ENCODE measurements at regions not wholly inside any gene's neighbourhood (a gene's known extent, or its start where the extent isn't known, plus 50 kb on each side); places are given as distances from the start of the nearest gene placed in this dataset.

GRCh38 chr13:70505809-70506208 is 397.6 kb upstream of the KLHL1 start:
- no peaks in the 10 kb centered on the region for H3K36me3 ChIP-seq (replicated peaks in 1 of 2; ENCODE audit: control insufficient read depth in 1 of 2, insufficient read depth in 2 of 2, low read length in 1 of 2)
- H3K4me3 ChIP-seq (ENCODE audit: low read depth in 2 of 2, low read length in 1 of 2), result no peak overlapping the region
- no peak for TF ChIP-seq GABPA (IDR thresholded peaks at IDR 0.05; ENCODE audit: low read depth)
- no peak for TF ChIP-seq TAF1 (IDR thresholded peaks at IDR 0.05; ENCODE audit: borderline replicate concordance, low read depth, low read length)
- TF ChIP-seq RCOR1 (IDR thresholded peaks at IDR 0.05; ENCODE audit: low read length), result no peak
- CTCF ChIA-PET, result no interaction called here
- H3K27ac ChIP-seq (ENCODE audit: low read depth in 2 of 2, low read length in 1 of 2), result no peak overlapping the region
- no peak overlapping the region for H2AFZ ChIP-seq (ENCODE audit: low read depth)
- DNase-seq, result no peak
- H4K20me1 ChIP-seq (ENCODE audit: insufficient read depth), result no peaks in the 10 kb centered on the region
- POLR2A ChIA-PET, result no interaction called here
- WGBS (ENCODE audit: low lambda C conversion rate), result 43% methylated on average over 4 of the region's 4 CpGs
- H3K27me3 ChIP-seq (ENCODE audit: insufficient read depth), result no peaks in the 10 kb centered on the region
- no peaks in the 10 kb centered on the region; a peak in 1 of 4 replicates for H3K4me1 ChIP-seq (ENCODE audit: control insufficient read depth in 1 of 2, insufficient read depth in 2 of 2, low read depth in 1 of 2, low read length in 1 of 2)
- no peaks in the 10 kb centered on the region for H3K9me2 ChIP-seq
- no peak overlapping the region for H3K4me2 ChIP-seq
- no peaks in the 10 kb centered on the region for H3F3A ChIP-seq (replicated peaks; ENCODE audit: insufficient read depth)
- no peaks in the 10 kb centered on the region for H3K9me3 ChIP-seq
- no peaks in the 10 kb centered on the region for H3K79me2 ChIP-seq (ENCODE audit: insufficient read depth)
- no peak overlapping the region for H3K9ac ChIP-seq

DNA sequence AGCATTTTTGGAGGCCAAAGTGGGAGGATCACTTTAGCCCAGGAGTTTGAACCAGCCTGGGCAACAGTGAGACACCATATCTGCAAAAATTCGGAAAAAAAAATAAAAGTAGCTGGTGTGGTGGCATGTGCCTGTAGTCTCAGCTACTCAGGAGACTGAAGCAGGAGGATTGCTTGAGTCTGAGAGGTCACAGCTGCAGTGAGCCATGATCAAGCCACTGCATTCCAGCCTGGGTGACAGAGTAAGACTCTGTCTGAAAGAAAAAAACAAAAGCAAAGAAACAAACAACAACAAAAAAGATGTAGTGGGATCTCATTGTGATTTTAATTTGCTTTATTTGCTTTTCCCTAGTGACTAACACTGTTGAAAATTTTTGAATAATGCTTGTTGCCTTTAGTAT is 394.7 kb upstream of the KLHL1 start:
- TF ChIP-seq REST (IDR thresholded peaks at IDR 0.05; ENCODE audit: low read depth, low read length), result no peak
- TF ChIP-seq NFIC (IDR thresholded peaks at IDR 0.05; ENCODE audit: borderline replicate concordance), result no peak
- TF ChIP-seq MAX (IDR thresholded peaks at IDR 0.05; ENCODE audit: low read depth), result no peak
- Histone ChIP-seq H3K79me2 (ENCODE audit: insufficient read depth) (no peaks in the 10 kb centered on the region), H3K27me3 (ENCODE audit: insufficient read depth) (no peaks in the 10 kb centered on the region), H4K20me1 (ENCODE audit: insufficient read depth) (no peaks in the 10 kb centered on the region), H3K4me3 (ENCODE audit: low read depth in 2 of 2, low read length in 1 of 2) (no peak overlapping the region), H3K4me2 (no peak overlapping the region), H3K36me3 (replicated peaks in 1 of 2; ENCODE audit: control insufficient read depth in 1 of 2, insufficient read depth in 2 of 2, low read length in 1 of 2) (no peaks in the 10 kb centered on the region), H3K9me3 (no peaks in the 10 kb centered on the region), H2AFZ (ENCODE audit: low read depth) (no peak overlapping the region), H3F3A (replicated peaks; ENCODE audit: insufficient read depth) (no peaks in the 10 kb centered on the region), H3K9me2 (no peaks in the 10 kb centered on the region), H3K9ac (no peak overlapping the region), H3K27ac (ENCODE audit: low read depth in 2 of 2, low read length in 1 of 2) (no peak overlapping the region), H3K4me1 (ENCODE audit: control insufficient read depth in 1 of 2, insufficient read depth in 2 of 2, low read depth in 1 of 2, low read length in 1 of 2) (no peaks in the 10 kb centered on the region; a peak in 1 of 4 replicates)
- 15% methylated on average over 1 of the region's 1 CpG for WGBS (ENCODE audit: low lambda C conversion rate)
- POLR2A ChIA-PET, result no interaction called here
- CTCF ChIA-PET, result no interaction called here
- no peak for DNase-seq

- Histone ChIP-seq H3K4me2 (no peak overlapping the region), H3K4me1 (ENCODE audit: control insufficient read depth in 1 of 2, insufficient read depth in 2 of 2, low read depth in 1 of 2, low read length in 1 of 2) (no peaks in the 10 kb centered on the region; a peak in 1 of 4 replicates), H3K27ac (ENCODE audit: low read depth in 2 of 2, low read length in 1 of 2) (no peak overlapping the region), H3K79me2 (ENCODE audit: insufficient read depth) (no peaks in the 10 kb centered on the region), H4K20me1 (ENCODE audit: insufficient read depth) (no peaks in the 10 kb centered on the region), H3F3A (replicated peaks; ENCODE audit: insufficient read depth) (no peaks in the 10 kb centered on the region), H3K9me3 (no peaks in the 10 kb centered on the region), H3K27me3 (ENCODE audit: insufficient read depth) (no peaks in the 10 kb centered on the region), H3K4me3 (ENCODE audit: low read depth in 2 of 2, low read length in 1 of 2) (no peak overlapping the region), H3K9ac (no peak overlapping the region), H3K9me2 (no peaks in the 10 kb centered on the region), H2AFZ (ENCODE audit: low read depth) (no peak overlapping the region), H3K36me3 (replicated peaks in 1 of 2; ENCODE audit: control insufficient read depth in 1 of 2, insufficient read depth in 2 of 2, low read length in 1 of 2) (no peaks in the 10 kb centered on the region)
- WGBS (ENCODE audit: low lambda C conversion rate), result 38% methylated on average over 2 of the region's 2 CpGs
- POLR2A ChIA-PET, result no interaction called here
- CTCF ChIA-PET, result no interaction called here
- no peak for DNase-seq
- no peak for TF ChIP-seq SMC3 (IDR thresholded peaks at IDR 0.05; ENCODE audit: low read depth, low read length)
- no peak for TF ChIP-seq MXI1 (IDR thresholded peaks at IDR 0.05; ENCODE audit: low read depth, low read length)
- TF ChIP-seq ELF1 (IDR thresholded peaks at IDR 0.05), result no peak
- no peak for TF ChIP-seq EZH2phosphoT487 (IDR thresholded peaks at IDR 0.05; ENCODE audit: borderline replicate concordance, low read depth)
- no peak for TF ChIP-seq FOSL2 (IDR thresholded peaks at IDR 0.05; ENCODE audit: borderline replicate concordance, low read depth)
- no peak for TF ChIP-seq NFIC (IDR thresholded peaks at IDR 0.05; ENCODE audit: borderline replicate concordance)
- no peak for TF ChIP-seq USF1 (IDR thresholded peaks at IDR 0.05; ENCODE audit: borderline replicate concordance, low read depth)
- no peak for TF ChIP-seq CHD2 (IDR thresholded peaks at IDR 0.05; ENCODE audit: low read length, partially characterized antibody)
- TF ChIP-seq EP300 (IDR thresholded peaks at IDR 0.05; ENCODE audit: borderline replicate concordance in 1 of 2, low read depth in 1 of 2, low read length in 1 of 2), result no peak
- TF ChIP-seq GABPA (IDR thresholded peaks at IDR 0.05; ENCODE audit: low read depth), result no peak
- TF ChIP-seq RFX5 (IDR thresholded peaks at IDR 0.05; ENCODE audit: low read length), result no peak
- TF ChIP-seq, protein P1, sequence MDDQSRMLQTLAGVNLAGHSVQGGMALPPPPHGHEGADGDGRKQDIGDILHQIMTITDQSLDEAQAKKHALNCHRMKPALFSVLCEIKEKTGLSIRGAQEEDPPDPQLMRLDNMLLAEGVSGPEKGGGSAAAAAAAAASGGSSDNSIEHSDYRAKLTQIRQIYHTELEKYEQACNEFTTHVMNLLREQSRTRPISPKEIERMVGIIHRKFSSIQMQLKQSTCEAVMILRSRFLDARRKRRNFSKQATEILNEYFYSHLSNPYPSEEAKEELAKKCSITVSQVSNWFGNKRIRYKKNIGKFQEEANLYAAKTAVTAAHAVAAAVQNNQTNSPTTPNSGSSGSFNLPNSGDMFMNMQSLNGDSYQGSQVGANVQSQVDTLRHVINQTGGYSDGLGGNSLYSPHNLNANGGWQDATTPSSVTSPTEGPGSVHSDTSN (IDR thresholded peaks at IDR 0.05), result no peak
Observed at GRCh38 chr13:70490320-70490935, 382.2 kb upstream of the KLHL1 start.
